22Rv1 (cell line): ENCODE measurements at regions not wholly inside any gene's neighbourhood (a gene's known extent, or its start where the extent isn't known, plus 50 kb on each side); places are given as distances from the start of the nearest gene placed in this dataset.

Source experiments
- CTCF ChIP-seq: fragments of 450-650 bp; IDR thresholded peaks from 2 replicates; pipeline ENCODE4 v1.5.1; 2017; ENCODE audit warnings: mild to moderate bottlenecking
- ZFX ChIP-seq: fragments of 450-650 bp; IDR thresholded peaks from 2 replicates; pipeline ENCODE4 v1.6.1; 2017; ENCODE audit warnings: antibody characterized with exemption, borderline replicate concordance

GRCh38 chrX:125236955-125237354, 82.7 kb upstream of the TEX13C start:
- TF ChIP-seq CTCF (no peak), ZFX (no peak)
